Activated CD8-positive, alpha-beta T cell treated with anti-CD3 and anti-CD28 coated beads for 36 hours (primary cell): ENCODE measurements at regions not wholly inside any gene's neighbourhood (a gene's known extent, or its start where the extent isn't known, plus 50 kb on each side); places are given as distances from the start of the nearest gene placed in this dataset.

Source experiments
- ATAC-seq: fragments of 200-7000 bp; cut with Tn5 transposase; one replicate; pipeline ENCODE4 v1.10.0; 2021; ENCODE audit warnings: mild to moderate bottlenecking, moderate library complexity
- CTCF ChIA-PET: fragments of 350-600 bp; sonication (Branson Sonifier 250); formaldehyde crosslinking; loops from one replicate; lab custom pipeline; 2021; ENCODE audit warnings: antibody characterized with exemption; lab: Charles Lee
- POLR2A ChIA-PET: fragments of 350-600 bp; sonication (Branson Sonifier 250); formaldehyde crosslinking; loops from one replicate; lab custom pipeline; 2021; ENCODE audit warnings: antibody characterized with exemption; lab: Charles Lee
- DNase-seq: peaks from one replicate; pipeline ENCODE4 v3.0.0-alpha.2; 2020
- H3K27ac Mint-ChIP-seq: one replicate; pipeline ENCODE4 v1.8.0; 2021; ENCODE audit warnings: mild to moderate bottlenecking, mixed read lengths
- H3K27me3 Mint-ChIP-seq: one replicate; pipeline ENCODE4 v1.8.0; 2021; ENCODE audit warnings: mixed read lengths
- H3K36me3 Mint-ChIP-seq: one replicate; pipeline ENCODE4 v1.8.0; 2021; ENCODE audit warnings: low read depth, mixed read lengths
- H3K4me1 Mint-ChIP-seq: one replicate; pipeline ENCODE4 v1.8.0; 2021; ENCODE audit warnings: low read depth, mixed read lengths
- H3K4me3 Mint-ChIP-seq: one replicate; pipeline ENCODE4 v1.8.0; 2021; ENCODE audit warnings: mild to moderate bottlenecking, moderate library complexity, mixed read lengths
- H3K9me3 Mint-ChIP-seq: one replicate; pipeline ENCODE4 v1.8.0; 2021; ENCODE audit warnings: mixed read lengths
- intact Hi-C: fragments of 100-400 bp; cut with micrococcal nuclease; formaldehyde crosslinking; loops from one replicate; pipeline ENCODE4 v1.10.0; 2022
- TF ChIP-seq, protein P1 (sequence below): fragments of 200-600 bp; IDR thresholded peaks from one replicate; pipeline ENCODE4 v1.8.0; 2022; ENCODE audit warnings: antibody characterized with exemption, mild to moderate bottlenecking

GRCh38 chr2:217051416-217051815, 191.6 kb upstream of the TNP1 start:
- Mint-ChIP-seq H3K4me3 (no peak overlapping the region), H3K27me3 (peaks cover 15% of the 10 kb centered on the region), H3K36me3 (no peaks in the 10 kb centered on the region), H3K27ac (no peak overlapping the region), H3K9me3 (no peaks in the 10 kb centered on the region), H3K4me1 (no peaks in the 10 kb centered on the region)
- ChIA-PET CTCF (no interaction called here), POLR2A (no interaction called here)
- DNase-seq: no peak
- TF ChIP-seq, protein P1, sequence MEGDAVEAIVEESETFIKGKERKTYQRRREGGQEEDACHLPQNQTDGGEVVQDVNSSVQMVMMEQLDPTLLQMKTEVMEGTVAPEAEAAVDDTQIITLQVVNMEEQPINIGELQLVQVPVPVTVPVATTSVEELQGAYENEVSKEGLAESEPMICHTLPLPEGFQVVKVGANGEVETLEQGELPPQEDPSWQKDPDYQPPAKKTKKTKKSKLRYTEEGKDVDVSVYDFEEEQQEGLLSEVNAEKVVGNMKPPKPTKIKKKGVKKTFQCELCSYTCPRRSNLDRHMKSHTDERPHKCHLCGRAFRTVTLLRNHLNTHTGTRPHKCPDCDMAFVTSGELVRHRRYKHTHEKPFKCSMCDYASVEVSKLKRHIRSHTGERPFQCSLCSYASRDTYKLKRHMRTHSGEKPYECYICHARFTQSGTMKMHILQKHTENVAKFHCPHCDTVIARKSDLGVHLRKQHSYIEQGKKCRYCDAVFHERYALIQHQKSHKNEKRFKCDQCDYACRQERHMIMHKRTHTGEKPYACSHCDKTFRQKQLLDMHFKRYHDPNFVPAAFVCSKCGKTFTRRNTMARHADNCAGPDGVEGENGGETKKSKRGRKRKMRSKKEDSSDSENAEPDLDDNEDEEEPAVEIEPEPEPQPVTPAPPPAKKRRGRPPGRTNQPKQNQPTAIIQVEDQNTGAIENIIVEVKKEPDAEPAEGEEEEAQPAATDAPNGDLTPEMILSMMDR: no peak
- intact Hi-C loops: no loop called here
- ATAC-seq: no peak

- DNase-seq (no peak), ATAC-seq (no peak)
- Mint-ChIP-seq H3K9me3 (no peaks in the 10 kb centered on the region), H3K27ac (no peak overlapping the region), H3K4me1 (no peaks in the 10 kb centered on the region), H3K4me3 (no peak overlapping the region), H3K27me3 (peaks cover 13% of the 10 kb centered on the region), H3K36me3 (no peaks in the 10 kb centered on the region)
- intact Hi-C loops: no loop called here
- CTCF ChIA-PET: no interaction called here
- POLR2A ChIA-PET: no interaction called here
- TF ChIP-seq, protein P1: no peak
Observed at GRCh38 chr2:217049956-217050355, 190.1 kb upstream of the TNP1 start.

GRCh38 chr2:217049422-217049821, 189.6 kb upstream of the TNP1 start:
- TF ChIP-seq, protein P1: no peak
- Mint-ChIP-seq H3K4me1 (no peaks in the 10 kb centered on the region), H3K4me3 (no peak overlapping the region), H3K36me3 (no peaks in the 10 kb centered on the region), H3K27me3 (peaks cover 11% of the 10 kb centered on the region), H3K27ac (no peak overlapping the region), H3K9me3 (no peaks in the 10 kb centered on the region)
- ATAC-seq: no peak
- intact Hi-C loops: no loop called here
- POLR2A ChIA-PET: interaction anchor here (0.6 kb wide), 1 partner anchor 67 kb away, joined by 3 read pairs; no protein-coding TSS in a partner anchor
- CTCF ChIA-PET: interaction anchor here (1.2 kb wide), 1 partner anchor 29 kb away, joined by 3 read pairs; no protein-coding TSS in a partner anchor
- no peak for DNase-seq

DNA sequence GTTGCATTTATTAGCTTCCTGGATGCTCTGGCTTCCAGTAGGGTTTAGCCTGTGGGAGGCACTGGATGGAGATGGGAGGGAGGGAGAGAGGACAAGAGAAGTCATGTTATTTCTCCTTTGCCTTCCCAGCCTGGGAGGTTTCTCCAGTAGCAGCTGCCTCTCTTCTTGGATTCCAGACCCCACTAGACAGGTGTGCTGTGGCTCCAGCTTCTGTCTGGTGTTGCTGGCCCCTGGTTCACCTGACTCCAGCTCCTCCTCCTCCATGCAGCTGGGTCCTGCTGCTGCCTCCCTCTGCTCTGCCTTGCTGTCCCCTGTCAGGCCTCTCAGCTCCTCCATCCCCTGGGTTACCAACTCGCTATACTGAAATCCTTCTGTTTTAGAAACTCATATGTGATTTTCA, 188.9 kb upstream of the TNP1 start:
- TF ChIP-seq, protein P1: no peak
- Mint-ChIP-seq H3K27ac (no peak overlapping the region), H3K4me3 (no peak overlapping the region), H3K4me1 (no peaks in the 10 kb centered on the region), H3K9me3 (no peaks in the 10 kb centered on the region), H3K27me3 (peaks cover 10% of the 10 kb centered on the region), H3K36me3 (no peaks in the 10 kb centered on the region)
- CTCF ChIA-PET: interaction anchor here (1.2 kb wide), 1 partner anchor 30 kb away, joined by 3 read pairs; no protein-coding TSS in a partner anchor
- DNase-seq: no peak
- ATAC-seq: no peak
- POLR2A ChIA-PET: interaction anchor here (0.6 kb wide), 1 partner anchor 68 kb away, joined by 3 read pairs; no protein-coding TSS in a partner anchor
- intact Hi-C loops: no loop called here

- TF ChIP-seq, protein P1: no peak
- ChIA-PET CTCF (no interaction called here), POLR2A (no interaction called here)
- Mint-ChIP-seq H3K4me1 (no peaks in the 10 kb centered on the region), H3K27me3 (peaks cover 10% of the 10 kb centered on the region), H3K36me3 (no peaks in the 10 kb centered on the region), H3K27ac (no peak overlapping the region), H3K4me3 (no peak overlapping the region), H3K9me3 (no peaks in the 10 kb centered on the region)
- ATAC-seq (no peak), DNase-seq (no peak)
- intact Hi-C loops: no loop called here
Observed at GRCh38 chr2:217047631-217048030, 187.8 kb upstream of the TNP1 start.
